IPS DF 4.7 (cell line): ENCODE measurements at regions not wholly inside any gene's neighbourhood (a gene's known extent, or its start where the extent isn't known, plus 50 kb on each side); places are given as distances from the start of the nearest gene placed in this dataset.
"Not testable (repeated sequence)": the region's sequence is repeated elsewhere in the genome, so short reads cannot be mapped to it uniquely, and the experiment has no call there.

ENCODE experiments used
- DNase-seq: peaks from one replicate; pipeline ENCODE4 v3.0.0-alpha.2; 2013; ENCODE audit warnings: low spot score; ENCODE audit errors: extremely low read depth

- DNase-seq: no peak
These were observed 1294.5 kb downstream of the KHDRBS2 start for GRCh38 chr6:60991427-60992028.

- no peak for DNase-seq
These were observed 1333.5 kb downstream of the KHDRBS2 start for GRCh38 chr6:60952500-60952899.

GRCh38 chr6:60950221-60950923 is 1335.7 kb downstream of the KHDRBS2 start:
- not testable (repeated sequence) for DNase-seq

- DNase-seq: not testable (repeated sequence)
These were observed 1338.6 kb downstream of the KHDRBS2 start for GRCh38 chr6:60947416-60947815.

GRCh38 chr6:60944803-60945202 is 1341.2 kb downstream of the KHDRBS2 start:
- DNase-seq: not testable (repeated sequence)

- not testable (repeated sequence) for DNase-seq
These were observed 1350.1 kb downstream of the KHDRBS2 start for GRCh38 chr6:60935970-60936369.

GRCh38 chr6:60919652-60920051 is 1366.4 kb downstream of the KHDRBS2 start:
- not testable (repeated sequence) for DNase-seq

DNA sequence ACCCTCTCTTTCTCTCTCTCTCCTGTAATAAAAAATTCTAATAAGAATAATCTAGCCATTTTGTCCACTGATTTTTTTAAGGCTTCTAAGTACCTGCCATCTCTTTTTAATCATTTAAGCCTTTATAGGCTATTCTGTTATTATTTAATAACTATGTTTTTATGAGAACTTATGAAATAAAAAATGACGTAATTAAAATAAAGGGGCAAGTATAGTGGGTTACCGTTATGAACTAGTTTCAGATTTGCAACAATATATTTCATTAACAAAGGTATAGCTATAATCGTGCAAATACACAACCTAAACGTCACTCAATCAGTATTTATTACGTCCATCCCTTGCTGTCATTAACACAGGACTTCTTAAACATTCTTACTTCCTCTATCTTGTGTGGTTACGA is 1382.2 kb downstream of the KHDRBS2 start:
- not testable (repeated sequence) for DNase-seq

DNA sequence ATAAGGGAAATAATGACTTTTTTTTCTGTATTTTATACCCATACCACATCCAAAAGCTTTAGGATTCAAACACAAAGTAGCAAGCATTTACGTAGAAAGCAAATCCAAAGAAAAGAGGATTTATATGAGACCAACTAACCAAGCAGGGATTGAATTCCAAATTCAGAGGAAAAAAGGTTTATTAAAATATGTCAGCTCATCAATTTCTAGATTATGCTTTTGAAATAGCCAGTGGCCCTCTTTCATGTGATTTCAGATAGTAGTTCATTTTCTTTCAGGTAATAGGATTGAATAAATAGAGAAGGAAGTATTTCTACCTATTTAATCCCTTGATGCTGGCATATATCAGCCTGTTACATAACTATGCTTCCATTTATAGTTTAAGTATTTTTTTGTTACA is 1392.7 kb downstream of the KHDRBS2 start:
- DNase-seq: not testable (repeated sequence)

- no peak for DNase-seq
These were observed 1394.4 kb downstream of the KHDRBS2 start for GRCh38 chr6:60891606-60892005.

- not testable (repeated sequence) for DNase-seq
These were observed 1408.6 kb downstream of the KHDRBS2 start for GRCh38 chr6:60877396-60877795.

DNA sequence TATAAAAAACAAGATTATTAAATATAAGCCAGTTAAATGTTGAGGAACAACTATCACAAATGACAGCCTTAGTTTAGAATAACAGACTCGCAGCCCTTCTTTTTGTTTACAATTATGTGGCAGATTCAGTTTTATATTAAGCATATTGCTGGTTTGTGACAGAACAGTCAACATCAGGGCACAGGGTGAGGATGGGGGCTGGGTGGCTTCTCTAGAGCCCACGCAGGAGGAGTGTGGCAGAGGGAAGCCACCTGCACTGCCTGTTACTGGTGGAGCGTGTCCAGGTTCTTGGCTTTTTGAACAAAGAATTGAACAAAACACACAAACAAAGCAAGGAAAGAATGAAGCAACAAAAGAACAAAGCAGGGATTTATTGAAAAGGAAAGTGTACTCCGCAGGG is 1415.2 kb downstream of the KHDRBS2 start:
- DNase-seq: not testable (repeated sequence)

GRCh38 chr6:60867548-60867947 is 1418.5 kb downstream of the KHDRBS2 start:
- no peak for DNase-seq

DNA sequence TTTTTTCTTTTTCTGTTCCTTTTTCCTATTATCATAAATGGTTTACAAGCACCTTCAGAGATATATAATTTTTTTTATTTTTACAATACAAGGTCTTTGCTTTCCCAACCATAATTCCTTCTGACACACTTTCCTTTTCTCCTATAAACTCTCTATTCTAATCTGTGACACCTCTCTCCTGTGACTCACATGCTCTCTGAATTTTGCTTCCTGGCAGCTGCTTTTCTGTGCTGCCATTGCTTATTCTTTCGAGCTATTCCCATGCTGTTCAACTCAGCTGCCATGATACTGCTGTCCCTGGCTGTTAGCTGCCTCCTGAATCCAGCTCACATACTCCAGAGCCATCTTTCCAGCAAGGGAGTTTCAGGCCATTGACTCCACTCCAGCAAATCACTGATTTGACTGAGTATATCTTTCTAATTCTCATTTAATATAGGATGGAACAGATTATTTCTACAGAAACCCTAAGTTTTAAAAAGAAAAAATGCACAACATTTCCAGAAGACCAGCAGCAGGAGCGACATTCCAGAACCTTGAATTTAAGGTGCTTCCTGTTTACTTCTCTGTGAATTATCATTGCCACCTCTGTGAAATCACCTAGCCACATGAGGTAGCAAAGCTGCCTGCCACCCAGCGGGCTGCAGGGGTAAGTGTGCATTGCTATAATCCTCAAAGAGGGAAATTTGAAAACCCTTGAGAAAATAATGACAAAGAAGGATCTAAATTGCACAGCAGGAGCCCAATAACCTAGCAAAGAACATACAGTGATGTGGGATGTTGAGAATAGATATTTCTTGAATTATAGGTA is 1442.6 kb downstream of the KHDRBS2 start:
- DNase-seq: peak; percentile 9

DNA sequence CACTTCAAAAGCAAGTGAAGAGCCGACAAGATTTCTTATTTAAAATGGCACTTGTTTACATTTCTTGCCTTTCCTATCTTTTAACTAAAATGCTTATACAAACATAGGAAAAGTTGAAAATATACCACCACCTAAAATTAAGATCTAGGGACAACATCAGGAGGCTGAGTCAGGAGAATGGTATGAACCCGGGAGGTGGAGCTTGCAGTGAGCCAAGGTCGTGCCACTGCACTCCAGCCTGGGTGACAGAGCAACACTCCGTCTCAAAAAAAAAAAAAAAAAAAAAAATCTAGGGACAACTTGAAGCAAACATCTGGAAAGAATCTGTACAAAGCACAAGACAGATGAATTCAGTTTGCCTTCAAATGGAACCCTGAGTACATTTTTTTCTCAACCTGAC is 1455.3 kb downstream of the KHDRBS2 start:
- not testable (repeated sequence) for DNase-seq

DNA sequence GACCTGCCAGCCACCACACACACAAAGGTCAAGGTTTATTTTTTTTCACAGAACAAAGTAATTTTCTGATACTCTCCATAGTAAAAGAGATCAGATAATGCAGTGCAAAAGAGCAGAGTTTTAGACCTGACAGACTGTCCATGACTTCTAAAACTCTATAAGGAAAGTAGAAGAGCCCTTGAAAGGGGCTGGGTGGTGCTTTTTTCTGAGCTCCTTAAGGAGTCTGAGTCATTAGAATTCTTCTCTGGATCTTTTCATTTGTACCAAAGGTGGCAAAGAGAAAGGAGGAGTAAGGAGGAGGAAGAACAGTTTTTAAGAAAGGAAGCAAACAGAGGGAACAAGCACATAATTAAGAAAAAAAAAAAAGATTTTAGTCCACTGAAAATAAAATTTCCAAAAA is 1463.4 kb downstream of the KHDRBS2 start:
- DNase-seq: not testable (repeated sequence)

DNA sequence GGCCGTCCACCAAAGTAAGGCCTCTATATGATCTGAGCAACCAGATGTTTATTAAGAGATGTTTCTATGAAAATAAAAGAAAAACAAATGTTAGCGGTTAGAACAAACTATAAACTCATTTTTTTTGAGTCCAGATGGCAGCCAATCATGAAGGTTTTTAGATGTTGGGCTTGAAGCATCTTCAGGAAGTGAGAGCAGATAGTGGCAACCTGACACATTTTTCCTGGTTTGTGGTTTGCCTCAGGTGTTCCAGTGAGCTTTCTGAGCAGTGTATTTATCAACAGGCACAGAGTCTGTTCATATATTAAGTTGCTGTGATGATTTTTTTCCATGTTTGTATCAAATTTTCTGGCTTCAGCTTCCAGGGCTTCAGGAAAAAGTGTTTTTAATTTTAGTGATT is 1468.0 kb downstream of the KHDRBS2 start:
- not testable (repeated sequence) for DNase-seq

- not testable (repeated sequence) for DNase-seq
These were observed 1471.2 kb downstream of the KHDRBS2 start for GRCh38 chr6:60814784-60815183.

- DNase-seq: not testable (repeated sequence)
These were observed 1472.0 kb downstream of the KHDRBS2 start for GRCh38 chr6:60813897-60814596.

DNA sequence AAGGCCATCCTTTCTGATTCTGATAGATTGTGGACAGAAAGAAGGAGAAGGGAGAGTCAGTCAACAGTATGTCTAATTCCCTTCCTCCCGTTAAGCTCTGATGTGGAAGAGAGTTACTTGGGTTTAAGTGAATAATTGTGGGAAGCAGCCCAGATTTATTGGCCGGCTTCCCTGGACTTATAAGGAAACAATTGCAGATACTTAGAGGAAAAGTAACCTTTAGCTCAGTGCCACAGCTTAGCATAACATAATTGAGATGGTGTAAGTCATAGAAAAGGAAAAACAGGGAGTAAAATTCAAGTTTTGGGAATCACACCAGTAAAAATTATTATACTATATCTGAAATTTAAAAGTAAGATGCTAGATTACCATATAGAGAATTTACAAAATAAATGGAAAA is 1475.8 kb downstream of the KHDRBS2 start:
- DNase-seq: not testable (repeated sequence)

DNA sequence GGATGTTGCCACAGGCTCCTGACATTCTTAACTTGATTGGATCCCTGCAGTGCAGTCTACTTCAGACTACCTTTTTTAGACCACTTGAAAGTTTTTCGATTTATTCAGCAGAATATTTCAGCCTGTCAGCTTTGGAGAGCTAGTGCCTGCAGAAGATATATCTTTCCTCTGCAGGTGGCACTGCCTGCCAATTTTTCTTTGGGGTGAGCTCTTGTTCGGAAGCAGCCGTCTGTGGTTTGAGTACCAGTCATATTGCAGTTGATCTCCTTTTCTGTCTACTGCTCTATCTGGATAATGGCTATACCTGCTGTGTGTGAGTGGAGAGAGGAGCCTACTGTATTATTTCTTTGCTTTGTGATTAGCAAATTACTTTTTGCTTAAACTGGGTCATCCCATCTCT is 1486.9 kb downstream of the KHDRBS2 start:
- not testable (repeated sequence) for DNase-seq
